ENCODE measurements at regions not wholly inside any gene's neighbourhood (a gene's known extent, or its start where the extent isn't known, plus 50 kb on each side); places are given as distances from the start of the nearest gene placed in this dataset.

GRCh38 chr6:154885214-154885613, 109.9 kb upstream of the TIAM2 start:
- FAIRE-seq = no peak
- no peak for DNase-seq (ENCODE audit: low spot score)

- DNase-seq (ENCODE audit: low spot score) = no peak
- no peak for FAIRE-seq
These were observed 109.1 kb upstream of the TIAM2 start for GRCh38 chr6:154886016-154886415.

- FAIRE-seq (no peak), DNase-seq (ENCODE audit: low spot score) (no peak)
These were observed 108.6 kb upstream of the TIAM2 start for GRCh38 chr6:154886471-154886870.

- no peak for FAIRE-seq
- no peak for DNase-seq (ENCODE audit: low spot score)
These were observed 108.1 kb upstream of the TIAM2 start for GRCh38 chr6:154887051-154887450.

GRCh38 chr6:154888421-154889295, 106.5 kb upstream of the TIAM2 start:
- FAIRE-seq (no peak), DNase-seq (ENCODE audit: low spot score) (no peak)

- FAIRE-seq = no peak
- no peak for DNase-seq (ENCODE audit: low spot score)
These were observed 104.2 kb upstream of the TIAM2 start for GRCh38 chr6:154890874-154891273.

- no peak for FAIRE-seq
- no peak for DNase-seq (ENCODE audit: low spot score)
These were observed 103.2 kb upstream of the TIAM2 start for GRCh38 chr6:154891901-154892300.

GRCh38 chr6:154893917-154894316, 101.2 kb upstream of the TIAM2 start:
- FAIRE-seq (peak; percentile 85), DNase-seq (ENCODE audit: low spot score) (peak; percentile 14)

- FAIRE-seq (no peak), DNase-seq (ENCODE audit: low spot score) (no peak)
These were observed 100.2 kb upstream of the TIAM2 start for GRCh38 chr6:154894902-154895301.

- no peak for FAIRE-seq
- no peak for DNase-seq (ENCODE audit: low spot score)
These were observed 99.3 kb upstream of the TIAM2 start for GRCh38 chr6:154895841-154896240.

GRCh38 chr6:154898821-154899220, 96.3 kb upstream of the TIAM2 start:
- DNase-seq (ENCODE audit: low spot score) = no peak
- FAIRE-seq = no peak

GRCh38 chr6:154899824-154900463, 95.2 kb upstream of the TIAM2 start:
- FAIRE-seq = no peak
- no peak for DNase-seq (ENCODE audit: low spot score)

GRCh38 chr6:154901876-154902552, 93.1 kb upstream of the TIAM2 start:
- FAIRE-seq (no peak), DNase-seq (ENCODE audit: low spot score) (no peak)

- FAIRE-seq = no peak
- no peak for DNase-seq (ENCODE audit: low spot score)
These were observed 87.8 kb upstream of the TIAM2 start for GRCh38 chr6:154907291-154907690.

- FAIRE-seq = no peak
- no peak for DNase-seq (ENCODE audit: low spot score)
These were observed 86.4 kb upstream of the TIAM2 start for GRCh38 chr6:154908723-154909122.

GRCh38 chr6:154909311-154909710, 85.8 kb upstream of the TIAM2 start:
- DNase-seq (ENCODE audit: low spot score) (no peak), FAIRE-seq (no peak)

GRCh38 chr6:154909821-154910220, 85.3 kb upstream of the TIAM2 start:
- FAIRE-seq = no peak
- DNase-seq (ENCODE audit: low spot score) = no peak

- FAIRE-seq (no peak), DNase-seq (ENCODE audit: low spot score) (no peak)
These were observed 80.8 kb upstream of the TIAM2 start for GRCh38 chr6:154914288-154914687.

GRCh38 chr6:154916857-154917256, 78.3 kb upstream of the TIAM2 start:
- FAIRE-seq (no peak), DNase-seq (ENCODE audit: low spot score) (no peak)

GRCh38 chr6:154917941-154918340, 77.2 kb upstream of the TIAM2 start:
- no peak for DNase-seq (ENCODE audit: low spot score)

GRCh38 chr6:154919806-154920205, 75.3 kb upstream of the TIAM2 start:
- no peak for FAIRE-seq
- no peak for DNase-seq (ENCODE audit: low spot score)

More at GRCh38 chr6:154917941-154918340, 77.2 kb upstream of the TIAM2 start:
- FAIRE-seq = no peak

- DNase-seq (ENCODE audit: low spot score) (no peak), FAIRE-seq (no peak)
These were observed 74.5 kb upstream of the TIAM2 start for GRCh38 chr6:154920495-154921200.
